ENCODE measurements at regions not wholly inside any gene's neighbourhood (a gene's known extent, or its start where the extent isn't known, plus 50 kb on each side); places are given as distances from the start of the nearest gene placed in this dataset.

DNA sequence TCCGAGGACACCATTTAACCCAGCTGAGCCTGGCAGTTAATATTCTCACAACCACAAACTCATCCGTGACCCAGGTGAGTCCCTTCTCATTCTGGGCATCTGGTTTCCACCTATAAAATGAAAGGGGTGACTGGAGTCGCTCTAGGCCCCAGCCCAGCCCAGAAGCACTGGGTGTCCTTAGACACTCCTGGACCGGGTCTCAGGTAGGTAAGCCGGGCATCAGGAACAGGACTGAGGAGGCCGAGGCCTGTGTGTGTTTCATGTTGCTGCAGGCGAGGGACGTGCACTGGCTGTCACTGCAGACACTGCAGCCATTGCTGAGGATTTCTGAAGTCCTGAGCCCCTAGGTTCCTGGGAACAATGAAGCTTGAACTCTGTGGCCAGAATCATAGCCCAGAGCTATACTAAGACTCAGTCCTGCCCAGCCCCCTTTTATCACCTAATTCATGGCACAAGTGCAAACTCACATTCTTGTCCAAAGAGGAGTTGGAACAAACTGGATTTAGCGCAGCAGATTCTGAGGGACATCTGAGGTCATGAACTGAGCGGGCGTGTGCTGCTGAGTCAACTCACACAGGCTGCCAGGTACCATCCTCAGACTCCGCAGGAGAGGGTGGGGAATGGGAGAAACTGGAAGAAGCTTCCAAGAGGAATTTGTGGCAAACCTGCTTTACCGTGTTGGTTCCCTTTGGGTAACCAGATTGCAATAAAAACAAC is 184.9 kb downstream of the FAM43A start:
- TF ChIP-seq EZH2 (IDR thresholded peaks at IDR 0.05), result no peak
- no peak for TF ChIP-seq FOXP2 (optimal IDR thresholded peaks at IDR 0.05; ENCODE audit: control extremely low read depth, extremely low read length, insufficient read depth)
- no peak for TF ChIP-seq POLR2AphosphoS5 (IDR thresholded peaks at IDR 0.05; ENCODE audit: borderline replicate concordance, low read depth, low read length)

All from SK-N-MC (cell line).